Body of pancreas (tissue), 4 donors: ENCODE measurements at regions not wholly inside any gene's neighbourhood (a gene's known extent, or its start where the extent isn't known, plus 50 kb on each side); places are given as distances from the start of the nearest gene placed in this dataset.

Experiments
- ATAC-seq: fragments of 150-250 bp; one replicate; pipeline ENCODE4 v1.9.1; 2016
- DNase-seq, 4 donors: peaks; one replicate each; pipeline ENCODE4 v3.0.0-alpha.2; 2019
- H3K27ac ChIP-seq, 4 donors: fragments of 200-600 bp; sonication (generic); 1 replicate in 3 of 4; 2 replicates in 1 of 4; pipeline versions ENCODE4 v1.5.1 to v1.6.1; 2016 to 2019; ENCODE audit warnings: mild to moderate bottlenecking in 1 of 4, mixed read lengths in 1 of 4, moderate library complexity in 1 of 4
- H3K27me3 ChIP-seq, 2 donors: fragments of 200-600 bp; sonication (generic); one replicate each; pipeline ENCODE4 v1.6.0; 2016; ENCODE audit warnings: mild to moderate bottlenecking in 1 of 2
- H3K36me3 ChIP-seq, 2 donors: fragments of 200-600 bp; sonication (generic); replicated peaks in 1 of 2; 2 replicates each; pipeline ENCODE4 v1.5.1; 2016; ENCODE audit warnings: low read depth in 2 of 2; ENCODE audit not compliant: insufficient read depth in 1 of 2
- H3K4me1 ChIP-seq: fragments of 200-600 bp; sonication (generic); one replicate; pipeline ENCODE4 v1.6.0; 2016
- H3K4me3 ChIP-seq, 2 donors: fragments of 200-600 bp; sonication (generic); 1 replicate in 1 of 2; 2 replicates in 1 of 2; pipeline ENCODE4 v1.5.1; 2016 to 2019
- H3K9me3 ChIP-seq, 3 donors: fragments of 200-600 bp; sonication (generic); 1 replicate in 2 of 3; 2 replicates in 1 of 3; pipeline ENCODE4 v1.5.1; 2016
- CTCF ChIP-seq, 7 experiments: fragments of 450-650 bp in 4 of 7; fragments of 200-600 bp in 3 of 7; sonication (generic) in 3 of 7; IDR thresholded peaks; one replicate each; pipeline ENCODE4 v1.5.1; 2016 to 2019; ENCODE audit warnings: antibody characterized with exemption in 7 of 7
- POLR2A ChIP-seq, 3 donors: fragments of 450-650 bp; IDR thresholded peaks; one replicate each; pipeline ENCODE4 v1.6.1; 2016; ENCODE audit warnings: antibody characterized with exemption in 3 of 3, mild to moderate bottlenecking in 2 of 3
- WGBS, 2 donors: methylation state at CpG; one replicate each; pipeline ENCODE4 v1.1.5; 2017; 5-methylcytosine and 5-hydroxymethylcytosine counted together
- intact Hi-C: fragments of 100-400 bp; cut with DNase I; formaldehyde crosslinking; loops from one replicate; pipeline ENCODE4 v1.15.1; 2023

DNA sequence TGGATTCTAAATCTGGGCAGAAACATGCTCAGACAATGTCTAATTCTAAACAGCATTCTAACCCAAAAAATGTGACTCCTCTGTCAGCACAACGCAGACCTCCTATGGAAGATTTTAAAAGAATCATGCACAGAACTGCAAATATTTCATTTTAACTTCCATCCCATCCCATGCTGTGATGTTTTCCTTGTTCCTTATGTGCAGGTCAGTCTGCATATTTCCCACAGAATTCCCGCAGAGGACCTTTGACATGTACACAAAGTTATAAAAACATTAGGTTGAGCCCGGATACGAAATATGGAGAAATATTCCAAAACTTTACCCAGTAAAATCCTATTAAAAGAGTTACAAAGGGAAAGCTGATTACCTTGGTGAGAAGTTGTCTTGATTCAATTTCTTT is 467.1 kb upstream of the EPHA7 start:
- H3K36me3 ChIP-seq, result no peaks in the 10 kb centered on the region
- no peaks in the 10 kb centered on the region for H3K9me3 ChIP-seq
- no peaks in the 10 kb centered on the region for H3K27me3 ChIP-seq
- H3K27ac ChIP-seq, result no peak overlapping the region
- no peaks in the 10 kb centered on the region for H3K4me1 ChIP-seq
- no peak for TF ChIP-seq POLR2A (IDR thresholded peaks at IDR 0.05)
- TF ChIP-seq CTCF (IDR thresholded peaks at IDR 0.05), result no peak
- intact Hi-C loops, result no loop called here
- H3K4me3 ChIP-seq, result no peak overlapping the region
- WGBS, 2 donors, result 62 to 67% methylated on average over 4 of the region's 4 CpGs
- ATAC-seq (no peak), DNase-seq (no peak)

DNA sequence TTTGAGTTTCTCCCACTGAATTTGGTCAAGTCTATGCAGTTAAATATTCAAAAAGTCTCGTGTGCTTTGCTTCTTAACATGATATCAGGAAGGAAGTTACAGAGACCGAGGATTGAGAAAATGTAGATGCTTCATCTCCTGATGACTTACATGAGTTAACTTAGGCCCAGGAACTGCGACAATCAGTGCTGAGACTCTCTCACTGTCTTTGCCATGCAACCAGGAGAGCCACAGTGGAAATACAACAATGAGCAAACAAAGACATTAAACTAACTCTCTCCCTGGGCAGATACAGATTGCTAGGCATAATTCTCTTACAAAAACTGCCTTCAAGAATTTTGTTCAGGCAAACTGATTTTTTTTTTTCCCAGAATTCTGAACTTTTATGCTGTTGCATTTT is 440.6 kb upstream of the EPHA7 start:
- no peak for DNase-seq
- Histone ChIP-seq H3K36me3 (no peaks in the 10 kb centered on the region), H3K27me3 (no peaks in the 10 kb centered on the region), H3K27ac (no peak overlapping the region), H3K4me1 (no peaks in the 10 kb centered on the region), H3K9me3 (no peaks in the 10 kb centered on the region), H3K4me3 (no peak overlapping the region)
- TF ChIP-seq POLR2A (IDR thresholded peaks at IDR 0.05) (no peak), CTCF (IDR thresholded peaks at IDR 0.05) (no peak)
- intact Hi-C loops, result no loop called here
- no peak for ATAC-seq
- WGBS, 2 donors, result 53 to 54% methylated on average over 3 of the region's 3 CpGs

GRCh38 chr6:93858213-93858612 is 438.9 kb upstream of the EPHA7 start:
- Histone ChIP-seq H3K27ac (no peak overlapping the region), H3K4me3 (no peak overlapping the region), H3K36me3 (no peaks in the 10 kb centered on the region), H3K27me3 (no peaks in the 10 kb centered on the region), H3K4me1 (no peaks in the 10 kb centered on the region), H3K9me3 (no peaks in the 10 kb centered on the region)
- 76 to 87% methylated on average over 2 of the region's 2 CpGs for WGBS, 2 donors
- DNase-seq (no peak), ATAC-seq (no peak)
- intact Hi-C loops, result no loop called here
- TF ChIP-seq CTCF (IDR thresholded peaks at IDR 0.05), result no peak
- no peak for TF ChIP-seq POLR2A (IDR thresholded peaks at IDR 0.05)

- Histone ChIP-seq H3K4me1 (no peaks in the 10 kb centered on the region), H3K36me3 (no peaks in the 10 kb centered on the region), H3K27me3 (no peaks in the 10 kb centered on the region), H3K27ac (no peak overlapping the region), H3K4me3 (no peak overlapping the region), H3K9me3 (no peaks in the 10 kb centered on the region)
- intact Hi-C loops, result no loop called here
- 68 to 70% methylated on average over 4 of the region's 4 CpGs for WGBS, 2 donors
- DNase-seq, result no peak
- ATAC-seq, result no peak
- TF ChIP-seq POLR2A (IDR thresholded peaks at IDR 0.05) (no peak), CTCF (IDR thresholded peaks at IDR 0.05) (no peak)
Observed at GRCh38 chr6:93849857-93850256, 430.5 kb upstream of the EPHA7 start.

- DNase-seq (no peak), ATAC-seq (no peak)
- TF ChIP-seq POLR2A (IDR thresholded peaks at IDR 0.05), result no peak
- TF ChIP-seq CTCF (IDR thresholded peaks at IDR 0.05), result no peak
- intact Hi-C loops, result no loop called here
- no peaks in the 10 kb centered on the region for H3K4me1 ChIP-seq
- no peak overlapping the region for H3K27ac ChIP-seq
- H3K36me3 ChIP-seq, result no peaks in the 10 kb centered on the region
- H3K9me3 ChIP-seq, result no peaks in the 10 kb centered on the region
- no peaks in the 10 kb centered on the region for H3K27me3 ChIP-seq
- 80% methylated on average over 5 of the region's 5 CpGs for WGBS, 2 donors
- no peak overlapping the region for H3K4me3 ChIP-seq
Observed at GRCh38 chr6:93848031-93848742, 428.8 kb upstream of the EPHA7 start.
